PC-9 (cell line): ENCODE measurements at regions not wholly inside any gene's neighbourhood (a gene's known extent, or its start where the extent isn't known, plus 50 kb on each side); places are given as distances from the start of the nearest gene placed in this dataset.
"Not testable (repeated sequence)": the region's sequence is repeated elsewhere in the genome, so short reads cannot be mapped to it uniquely, and the experiment has no call there.

Source experiments
- BruUV-seq: library from RNA; stranded (reverse); fragments of 400-500 nt; replicated peaks from 2 replicates; lab custom pipeline; 2021; lab: Mats Ljungman, UMichigan
- CTCF ChIA-PET: fragments of 300-600 bp; sonication (Branson Sonifier 250); formaldehyde crosslinking; loops from one replicate; lab custom pipeline; 2022; ENCODE audit warnings: antibody characterized with exemption; lab: Charles Lee
- POLR2A ChIA-PET: fragments of 300-600 bp; sonication (Branson Sonifier 250); formaldehyde crosslinking; loops from one replicate; lab custom pipeline; 2022; ENCODE audit warnings: antibody characterized with exemption; ENCODE audit not compliant: unreplicated experiment; lab: Charles Lee
- DNase-seq, 2 experiments: peaks; one replicate each; pipeline versions ENCODE4 v3.0.0 to v3.0.0-alpha.2; 2015 to 2022; ENCODE audit warnings: mixed read lengths in 1 of 2
- H2AFZ ChIP-seq: fragments of 200-600 bp; sonication (generic); 2 replicates; pipeline ENCODE4 v1.8.1; 2017; ENCODE audit warnings: antibody characterized with exemption
- H3F3A ChIP-seq: fragments of 200-600 bp; sonication (generic); 2 replicates; pipeline ENCODE4 v1.8.1; 2017; ENCODE audit warnings: antibody characterized with exemption, mild to moderate bottlenecking, low read depth; ENCODE audit not compliant: insufficient read depth
- H3K27ac ChIP-seq: fragments of 200-600 bp; sonication (generic); 2 replicates; pipeline ENCODE4 v1.6.1; 2016; ENCODE audit warnings: mixed run types
- H3K27me3 ChIP-seq: fragments of 200-600 bp; sonication (generic); 2 replicates; pipeline ENCODE4 v1.6.1; 2016; ENCODE audit warnings: low read depth, mixed run types; ENCODE audit not compliant: insufficient read depth
- H3K36me3 ChIP-seq: fragments of 200-600 bp; sonication (generic); 2 replicates; pipeline ENCODE4 v1.6.1; 2016; ENCODE audit warnings: low read depth, mixed run types
- H3K4me1 ChIP-seq: fragments of 200-600 bp; sonication (generic); replicated peaks from 2 replicates; pipeline ENCODE4 v1.6.1; 2016; ENCODE audit warnings: mixed run types; ENCODE audit not compliant: insufficient read depth
- H3K4me2 ChIP-seq: fragments of 200-600 bp; sonication (generic); 2 replicates; pipeline ENCODE4 v1.6.1; 2017; ENCODE audit warnings: mixed run types
- H3K4me3 ChIP-seq: fragments of 200-600 bp; sonication (generic); 2 replicates; pipeline ENCODE4 v1.6.1; 2016; ENCODE audit warnings: mixed run types
- H3K79me2 ChIP-seq: fragments of 200-600 bp; sonication (generic); 2 replicates; pipeline ENCODE4 v1.6.1; 2017; ENCODE audit warnings: low read depth, mixed run types
- H3K9me2 ChIP-seq: fragments of 200-600 bp; sonication (generic); 2 replicates; pipeline ENCODE4 v1.8.1; 2017; ENCODE audit warnings: mild to moderate bottlenecking; ENCODE audit not compliant: insufficient read depth
- H3K9me3 ChIP-seq: fragments of 200-600 bp; sonication (generic); 2 replicates; pipeline ENCODE4 v1.8.1; 2016; ENCODE audit warnings: low read depth; ENCODE audit not compliant: insufficient read depth
- H4K20me1 ChIP-seq: fragments of 200-600 bp; sonication (generic); 2 replicates; pipeline ENCODE4 v1.8.1; 2017; ENCODE audit not compliant: insufficient read depth
- CTCF ChIP-seq: fragments of 200-600 bp; sonication (generic); conservative IDR thresholded peaks from 2 replicates; pipeline ENCODE4 v1.6.1; 2017; ENCODE audit warnings: mixed run types, antibody characterized with exemption, mild to moderate bottlenecking, moderate library complexity
- EZH2 ChIP-seq: fragments of 200-600 bp; sonication (generic); IDR thresholded peaks from 2 replicates; pipeline ENCODE4 v1.8.0; 2017; ENCODE audit warnings: antibody characterized with exemption, low read depth
- intact Hi-C: fragments of 100-400 bp; cut with micrococcal nuclease; formaldehyde crosslinking; loops from one replicate; pipeline ENCODE4 v1.10.0; 2022; ENCODE audit not compliant: unreplicated experiment

- no TSS peak for BruUV-seq
- no peaks in the 10 kb centered on the region for H3K9me3 ChIP-seq
- no peak overlapping the region for H2AFZ ChIP-seq
- no peak for DNase-seq
- no peaks in the 10 kb centered on the region for H3K79me2 ChIP-seq
- ChIA-PET POLR2A (no interaction called here), CTCF (no interaction called here)
- no peak overlapping the region for H3K4me2 ChIP-seq
- no peaks in the 10 kb centered on the region for H4K20me1 ChIP-seq
- no peak for TF ChIP-seq EZH2
- no peak for TF ChIP-seq CTCF
- H3K27me3 ChIP-seq, result no peaks in the 10 kb centered on the region
- H3K4me3 ChIP-seq, result no peak overlapping the region
- H3F3A ChIP-seq, result no peaks in the 10 kb centered on the region
- H3K36me3 ChIP-seq, result no peaks in the 10 kb centered on the region
- H3K27ac ChIP-seq, result no peak overlapping the region
- H3K9me2 ChIP-seq, result no peaks in the 10 kb centered on the region
- intact Hi-C loops, result no loop called here
- no peaks in the 10 kb centered on the region for H3K4me1 ChIP-seq
These were observed 784.0 kb downstream of the ZPLD1 start for GRCh38 chr3:103218793-103219192.

- Histone ChIP-seq H3K79me2 (no peaks in the 10 kb centered on the region), H3K4me1 (no peaks in the 10 kb centered on the region), H3F3A (no peaks in the 10 kb centered on the region; the same call in 1 of the 2 replicates), H4K20me1 (no peaks in the 10 kb centered on the region), H3K9me2 (no peaks in the 10 kb centered on the region), H3K9me3 (0 out of 2 replicates have a peak, but pooled peaks cover 5% of the 10 kb centered on the region), H2AFZ (no peak overlapping the region), H3K27me3 (no peaks in the 10 kb centered on the region), H3K4me2 (no peak overlapping the region), H3K27ac (no peak overlapping the region), H3K36me3 (no peaks in the 10 kb centered on the region), H3K4me3 (no peak overlapping the region)
- POLR2A ChIA-PET, result no interaction called here
- intact Hi-C loops, result no loop called here
- CTCF ChIA-PET, result no interaction called here
- TF ChIP-seq CTCF, result no peak
- TF ChIP-seq EZH2, result no peak
- no peak for DNase-seq
- BruUV-seq, result no TSS peak
These were observed 792.8 kb downstream of the ZPLD1 start for GRCh38 chr3:103227651-103228050.

- ChIA-PET CTCF (no interaction called here), POLR2A (no interaction called here)
- peaks cover 5% of the 10 kb centered on the region; the same call in 1 of the 2 replicates for H3K9me2 ChIP-seq
- no peaks in the 10 kb centered on the region for H3K9me3 ChIP-seq
- H3K27me3 ChIP-seq, result no peaks in the 10 kb centered on the region
- no peak for DNase-seq
- no peaks in the 10 kb centered on the region for H3K79me2 ChIP-seq
- intact Hi-C loops, result no loop called here
- no peak overlapping the region for H3K4me2 ChIP-seq
- no peaks in the 10 kb centered on the region for H3K36me3 ChIP-seq
- TF ChIP-seq EZH2 (no peak), CTCF (no peak)
- no peaks in the 10 kb centered on the region for H4K20me1 ChIP-seq
- no TSS peak for BruUV-seq
- no peaks in the 10 kb centered on the region for H3K4me1 ChIP-seq
- no peaks in the 10 kb centered on the region for H3F3A ChIP-seq
- no peak overlapping the region for H2AFZ ChIP-seq
- no peak overlapping the region for H3K27ac ChIP-seq
- H3K4me3 ChIP-seq, result no peak overlapping the region
These were observed 812.6 kb downstream of the ZPLD1 start for GRCh38 chr3:103247459-103247858.

- H3K4me1 ChIP-seq, H3K9me2 ChIP-seq, H4K20me1 ChIP-seq, POLR2A ChIA-PET, H3F3A ChIP-seq, H3K4me2 ChIP-seq, H3K36me3 ChIP-seq, CTCF ChIA-PET, H3K27me3 ChIP-seq, intact Hi-C loops, H3K4me3 ChIP-seq, H3K79me2 ChIP-seq, DNase-seq, H2AFZ ChIP-seq, BruUV-seq, H3K27ac ChIP-seq: not testable (repeated sequence)
- peaks cover 11% of the 10 kb centered on the region; the same call in 1 of the 2 replicates for H3K9me3 ChIP-seq
These were observed 820.0 kb downstream of the ZPLD1 start for GRCh38 chr3:103254827-103255226.
